Left cardiac atrium (tissue), 4 donors: ENCODE measurements at regions not wholly inside any gene's neighbourhood (a gene's known extent, or its start where the extent isn't known, plus 50 kb on each side); places are given as distances from the start of the nearest gene placed in this dataset.
"Not testable (repeated sequence)": the region's sequence is repeated elsewhere in the genome, so short reads cannot be mapped to it uniquely, and the experiment has no call there.

Experiments used
- ATAC-seq, 2 donors: fragments of 200-7000 bp; cut with Tn5 transposase; one replicate each; pipeline ENCODE4 v1.9.1; 2020; ENCODE audit warnings: mild to moderate bottlenecking in 2 of 2, moderate library complexity in 2 of 2
- DNase-seq: peaks from one replicate; pipeline ENCODE4 v3.0.0-alpha.2; 2020
- intact Hi-C, 2 donors: fragments of 100-400 bp; cut with DNase I; formaldehyde crosslinking; loops; one replicate each; pipeline versions ENCODE4 v1.14.1 to v1.15.1; 2022 to 2023
- donor health status: DM: no; HTN: yes; CAD: no.
- donor health status: DM: no; HTN: yes; CAD: no; lungs with severe emphysema.
- donor health status: DM: yes; HTN: yes; CAD: no.
- donor health status: Dilated cardiomyopathy.

DNA sequence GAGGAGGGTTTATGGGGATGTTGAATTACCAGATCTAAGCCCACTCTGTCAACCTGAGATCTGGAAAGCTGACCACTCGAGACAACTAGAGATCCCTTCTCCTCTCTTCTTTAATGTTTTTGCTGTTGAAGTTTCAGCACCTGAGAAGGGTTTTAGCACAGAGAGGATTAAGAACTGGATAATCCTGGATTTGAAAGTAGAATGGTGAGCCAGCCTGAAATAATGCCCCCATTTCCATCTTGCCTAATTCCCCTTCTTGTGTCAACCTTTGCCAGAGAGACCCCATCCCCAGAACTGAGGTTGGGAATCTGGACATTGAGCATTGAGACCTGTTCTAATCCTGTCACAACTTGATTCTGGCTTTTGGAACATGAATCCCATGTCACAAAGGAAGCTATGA is 87.8 kb upstream of the RFLNA start:
- intact Hi-C loops, result no loop called here
- ATAC-seq, result no peak
- no peak for DNase-seq

DNA sequence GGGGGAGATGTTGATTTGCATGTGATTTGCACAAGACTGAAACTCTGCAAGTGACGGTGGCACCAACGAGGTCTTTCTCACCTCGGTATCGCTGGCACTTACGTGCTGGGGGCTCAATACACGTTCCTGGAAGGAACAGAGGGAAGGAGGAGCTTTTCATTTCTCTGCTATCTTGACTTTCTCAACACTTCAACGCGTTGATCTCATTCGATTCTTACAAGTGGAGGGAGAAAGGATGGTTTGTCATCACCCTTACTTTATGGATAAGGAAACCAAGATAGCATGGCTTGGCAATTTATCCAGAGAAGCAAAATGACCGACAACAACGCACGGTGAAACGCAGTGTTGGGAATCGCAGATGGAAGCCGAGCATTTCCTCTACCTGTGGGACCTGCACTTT is 87.3 kb upstream of the RFLNA start:
- intact Hi-C loops, result no loop called here
- DNase-seq (no peak), ATAC-seq (peak; percentile 55 to 78)

GRCh38 chr12:124208489-124208888 is 86.4 kb upstream of the RFLNA start:
- ATAC-seq (peak in 1 of 2 donors; percentile 25), DNase-seq (no peak)
- intact Hi-C loops, result no loop called here

GRCh38 chr12:124210991-124211577 is 83.8 kb upstream of the RFLNA start:
- intact Hi-C loops, result no loop called here
- DNase-seq (no peak), ATAC-seq (no peak)

- ATAC-seq, result no peak
- DNase-seq, result no peak
- intact Hi-C loops, result no loop called here
These were observed 83.1 kb upstream of the RFLNA start for GRCh38 chr12:124211753-124212152.

DNA sequence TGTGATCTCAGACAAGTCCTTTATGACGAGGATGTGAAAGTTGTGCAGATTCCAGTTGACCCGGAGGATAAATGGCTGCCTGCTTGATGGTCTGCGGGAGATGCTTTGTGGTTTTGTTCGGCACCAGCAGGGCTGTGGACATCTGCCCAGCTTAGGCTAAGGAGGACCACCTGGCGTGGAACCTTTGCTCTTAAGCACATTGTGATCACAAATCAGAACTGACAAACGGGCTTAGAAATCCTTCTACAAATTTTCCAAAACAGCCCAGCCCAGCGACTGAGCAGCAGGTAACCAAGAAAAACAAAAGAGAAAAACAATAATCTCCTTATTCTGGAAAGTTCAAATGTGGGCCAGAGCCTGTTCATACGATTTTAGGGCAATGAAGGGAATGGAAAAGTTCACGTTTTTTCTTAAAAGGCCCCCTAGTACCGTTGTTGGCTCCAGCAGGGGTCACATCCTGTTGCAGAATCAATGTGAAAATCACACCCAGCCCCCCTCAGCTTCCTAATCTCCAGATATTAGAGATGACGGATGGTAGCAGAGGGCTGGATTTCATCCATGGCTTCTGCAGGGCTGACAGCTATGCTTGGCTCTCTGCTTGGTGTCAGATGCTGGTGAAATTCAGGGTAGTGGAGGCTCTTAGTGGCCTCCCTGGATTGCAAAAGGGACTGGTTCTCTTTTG is 81.1 kb upstream of the RFLNA start:
- DNase-seq (no peak), ATAC-seq (no peak)
- intact Hi-C loops, result no loop called here

DNA sequence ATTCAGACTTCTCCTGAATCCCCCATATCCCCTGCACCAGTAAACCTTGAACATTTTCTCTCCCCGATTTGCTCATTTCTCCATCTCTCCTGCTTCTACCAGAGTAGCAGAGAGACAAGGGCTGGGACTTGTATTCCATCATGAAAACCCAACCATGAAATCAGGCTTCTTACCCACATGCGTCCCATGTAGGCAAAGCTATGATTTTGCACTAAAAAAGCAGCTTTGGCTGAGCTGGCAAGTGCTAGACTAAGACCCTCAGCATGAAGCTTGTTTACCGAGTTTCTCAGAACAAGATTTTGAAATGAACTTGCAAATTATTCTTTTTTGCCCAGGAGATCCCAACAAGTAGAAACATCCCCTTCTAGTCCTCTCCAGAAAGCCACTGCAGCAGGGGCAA is 80.3 kb upstream of the RFLNA start:
- no peak for ATAC-seq
- intact Hi-C loops, result no loop called here
- DNase-seq, result no peak

GRCh38 chr12:124216966-124217365 is 77.9 kb upstream of the RFLNA start:
- DNase-seq (no peak), ATAC-seq (no peak)
- intact Hi-C loops, result no loop called here

GRCh38 chr12:124217508-124218242 is 77.2 kb upstream of the RFLNA start:
- ATAC-seq (no peak), DNase-seq (no peak)
- intact Hi-C loops, result no loop called here

DNA sequence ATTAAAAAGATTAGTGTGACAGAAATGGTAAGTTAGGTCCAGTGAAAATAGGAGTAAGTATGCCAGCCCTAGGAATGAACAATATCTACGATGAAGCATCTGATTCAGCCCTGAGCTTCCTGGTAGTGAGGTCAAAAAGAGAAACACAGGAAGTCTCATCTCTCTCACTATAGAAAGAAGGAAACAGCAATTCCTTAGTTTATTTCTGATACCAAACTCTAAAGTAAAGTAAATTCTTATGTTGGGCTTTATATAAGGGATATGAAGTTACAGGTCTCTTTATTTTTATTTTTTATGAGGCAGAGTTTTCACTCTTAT is 76.7 kb upstream of the RFLNA start:
- DNase-seq (no peak), ATAC-seq (no peak)
- intact Hi-C loops, result no loop called here

DNA sequence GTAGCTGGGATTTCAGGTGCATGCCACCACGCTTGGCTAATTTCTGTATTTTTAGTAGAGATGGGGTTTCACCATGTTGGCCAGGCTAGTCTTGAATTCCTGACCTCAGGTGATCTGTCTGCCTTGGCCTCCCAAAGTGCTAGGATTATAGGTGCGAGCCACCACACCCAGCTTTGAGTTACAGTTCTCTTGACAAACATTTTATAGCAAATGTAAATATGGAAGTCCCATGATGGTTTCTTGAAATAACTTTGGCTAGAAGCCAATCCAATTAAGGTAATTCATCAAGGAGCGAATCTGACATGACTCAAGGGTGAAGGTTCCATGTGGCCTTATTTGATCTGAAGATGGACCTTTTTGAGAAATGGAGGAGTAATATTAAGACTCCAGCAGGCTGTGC is 76.2 kb upstream of the RFLNA start:
- intact Hi-C loops, ATAC-seq, DNase-seq: not testable (repeated sequence)

DNA sequence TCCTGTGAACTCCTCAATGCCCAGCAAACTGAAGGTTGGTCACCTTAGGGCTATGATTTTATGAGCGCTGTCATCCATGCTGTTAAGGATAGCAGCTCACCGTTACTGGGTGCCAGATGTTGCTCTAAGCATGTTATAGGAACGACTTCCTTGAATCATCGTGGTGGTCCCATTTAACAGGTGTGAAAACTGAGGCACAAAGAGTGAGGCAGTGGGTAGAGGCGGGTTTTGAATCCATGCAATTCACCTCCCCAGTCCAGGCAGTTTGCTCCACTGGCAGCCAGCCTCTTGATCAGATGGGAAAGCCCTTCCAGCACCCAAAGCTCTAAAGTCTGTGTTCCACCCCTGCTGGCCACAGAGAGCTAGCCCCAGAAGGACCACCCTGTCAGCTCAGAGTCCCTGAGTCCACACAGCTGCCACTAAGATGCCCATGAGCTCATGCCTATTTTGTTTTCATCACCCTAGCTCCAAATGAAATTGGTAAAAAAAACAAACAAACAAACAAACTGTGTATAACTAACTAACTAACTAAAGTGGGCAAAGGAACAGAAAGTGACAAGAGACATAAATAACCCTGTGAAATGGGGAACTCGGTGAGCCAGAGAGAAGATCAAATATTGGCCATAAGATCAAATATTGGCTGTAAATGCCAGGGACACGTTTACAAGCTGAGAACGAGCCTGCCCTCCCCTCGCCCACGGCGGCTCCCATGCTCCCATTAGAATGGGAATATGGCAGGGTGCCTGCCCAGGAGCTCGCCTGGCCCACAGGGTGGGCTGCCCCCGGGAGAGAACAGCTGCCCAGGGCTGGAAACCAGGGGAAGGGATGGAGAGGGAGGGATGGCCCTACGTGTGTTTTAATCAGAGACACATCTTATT is 72.3 kb upstream of the RFLNA start:
- ATAC-seq (no peak), DNase-seq (no peak)
- intact Hi-C loops, result no loop called here

DNA sequence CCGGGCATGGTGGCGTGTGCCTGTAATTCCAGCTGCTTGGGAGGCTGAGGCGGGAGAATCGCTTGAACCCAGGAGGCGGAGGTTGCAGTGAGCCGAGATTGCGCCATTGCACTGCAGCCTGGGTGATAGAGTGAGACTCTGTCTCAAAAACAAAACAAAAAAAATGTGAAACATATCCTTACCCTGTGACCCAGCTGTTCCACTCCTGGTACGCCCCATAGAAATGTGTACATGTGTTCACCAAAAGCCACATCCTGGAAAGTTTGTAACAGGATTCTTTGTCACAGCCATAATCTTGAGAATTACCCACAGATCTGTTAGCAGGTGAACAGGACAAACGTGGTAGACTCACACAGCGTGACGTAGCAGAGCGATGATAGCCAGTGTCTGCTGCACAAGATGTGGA is 71.2 kb upstream of the RFLNA start:
- ATAC-seq, DNase-seq, intact Hi-C loops: not testable (repeated sequence)

DNA sequence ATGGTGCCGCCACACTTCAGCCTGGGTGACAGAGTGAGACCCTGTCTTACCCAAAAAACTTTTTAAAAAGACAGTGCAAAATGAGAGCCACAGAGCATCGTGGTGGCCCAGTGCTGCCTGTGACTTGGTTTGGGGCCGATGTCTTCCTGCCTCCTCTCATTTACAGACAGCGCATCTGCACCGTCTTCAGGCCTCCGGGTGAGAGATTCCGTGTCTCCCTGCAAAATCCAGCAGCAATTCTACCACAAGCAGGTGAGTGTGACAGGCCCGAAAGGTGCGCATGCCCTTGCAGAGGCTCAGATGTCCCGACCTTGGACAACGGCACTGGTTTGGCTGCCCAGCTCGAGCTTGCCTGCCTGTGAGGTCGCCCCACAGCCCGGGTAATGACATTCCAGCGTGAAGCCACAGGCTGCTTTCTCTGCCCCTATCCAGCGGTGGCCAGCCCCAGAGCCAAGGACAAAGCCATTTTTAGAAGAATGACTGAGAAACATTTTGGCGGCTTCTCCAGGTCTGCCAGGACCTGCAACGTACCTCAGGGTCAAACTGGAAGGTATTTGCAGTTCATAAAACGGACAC is 70.3 kb upstream of the RFLNA start:
- ATAC-seq, result no peak
- DNase-seq, result no peak
- intact Hi-C loops, result no loop called here

DNA sequence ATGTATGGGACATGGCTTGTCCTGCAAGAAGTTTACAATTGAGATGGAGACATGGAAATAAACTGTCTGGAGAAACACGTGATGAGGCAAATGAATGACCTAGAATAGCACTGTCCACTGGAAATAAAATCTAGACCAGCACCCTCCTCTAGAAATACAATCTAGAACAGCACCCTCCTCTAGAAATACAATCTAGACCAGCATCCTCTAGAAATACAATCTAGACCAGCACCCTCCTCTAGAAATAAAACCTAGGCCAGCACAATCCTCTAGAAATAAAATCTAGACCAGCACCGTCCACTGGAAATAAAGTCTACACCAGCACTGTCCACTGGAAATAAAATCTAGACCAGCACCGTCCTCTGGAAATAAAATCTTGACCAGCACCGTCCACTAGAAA is 69.2 kb upstream of the RFLNA start:
- no peak for ATAC-seq
- intact Hi-C loops, result no loop called here
- DNase-seq, result no peak

DNA sequence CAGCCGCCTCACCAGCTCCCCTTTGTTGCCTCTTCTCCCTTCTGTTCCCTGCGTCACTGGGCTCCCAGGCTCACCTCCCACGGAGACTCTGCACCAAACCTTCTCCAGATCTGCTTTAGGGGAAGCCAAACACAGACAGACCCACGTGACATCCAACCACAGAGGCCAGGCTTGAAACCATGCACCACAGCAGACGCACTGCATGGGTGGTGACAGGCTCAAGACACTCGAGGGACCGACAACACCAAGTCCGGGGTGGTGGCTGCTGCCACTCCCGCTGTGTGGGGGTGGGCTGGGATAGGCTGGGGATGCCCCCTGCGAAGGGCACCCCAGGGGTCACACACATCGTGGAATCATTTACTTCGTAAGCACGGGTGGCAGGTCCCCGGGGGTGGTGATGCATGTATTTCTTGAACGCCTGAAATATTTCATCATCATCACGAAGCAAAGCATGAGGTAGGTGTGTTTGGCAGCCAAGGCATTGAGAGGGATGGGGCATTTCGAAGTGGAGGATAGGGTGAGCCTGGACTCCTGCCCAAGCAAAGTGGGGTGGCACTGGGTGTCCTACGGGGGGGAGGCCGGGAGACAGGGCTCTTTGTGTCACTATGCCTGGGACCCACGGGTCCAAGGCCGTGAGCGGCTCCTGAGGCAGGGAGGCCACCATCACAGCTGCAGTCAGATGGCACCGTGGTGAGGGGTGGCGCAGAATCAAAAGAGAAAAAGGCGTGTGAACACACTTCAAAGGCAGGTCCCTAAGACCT is 66.8 kb upstream of the RFLNA start:
- intact Hi-C loops, result no loop called here
- ATAC-seq, result no peak
- no peak for DNase-seq

GRCh38 chr12:124229520-124229919 is 65.4 kb upstream of the RFLNA start:
- ATAC-seq, result no peak
- intact Hi-C loops, result no loop called here
- DNase-seq, result no peak

- no peak for DNase-seq
- no peak for ATAC-seq
- intact Hi-C loops, result no loop called here
These were observed 64.7 kb upstream of the RFLNA start for GRCh38 chr12:124230117-124230757.
